HEK293 (cell line): ENCODE measurements at regions not wholly inside any gene's neighbourhood (a gene's known extent, or its start where the extent isn't known, plus 50 kb on each side); places are given as distances from the start of the nearest gene placed in this dataset.

ENCODE experiments used
- CTCF ChIA-PET: fragments of 350-600 bp; formaldehyde crosslinking; extraction: SDS; loops from one replicate; lab custom pipeline; 2021; ENCODE audit warnings: antibody characterized with exemption; lab: Yijun Ruan, JAX
- POLR2A ChIA-PET: fragments of 300-600 bp; formaldehyde crosslinking; extraction: SDS; loops from one replicate; lab custom pipeline; 2020; ENCODE audit warnings: antibody characterized with exemption, inconsistent platforms; lab: Yijun Ruan, JAX
- H3K27ac ChIP-seq: fragments of 200-500 bp; sonication (Bioruptor generic); 2 replicates; pipeline ENCODE4 v1.5.1; 2014; ENCODE audit warnings: low read depth, low read length, control low read depth, inconsistent platforms; ENCODE audit errors: extremely low read depth
- H3K36me3 ChIP-seq, 2 experiments: fragments of 200-500 bp in 1 of 2; sonication (Bioruptor generic) in 1 of 2; 1 replicate in 1 of 2; 2 replicates in 1 of 2; pipeline ENCODE4 v1.5.1; 2014 to 2017; ENCODE audit warnings: inconsistent platforms in 2 of 2, low read length in 2 of 2; ENCODE audit not compliant: control insufficient read depth in 2 of 2, insufficient read depth in 1 of 2
- H3K4me1 ChIP-seq: fragments of 200-500 bp; sonication (Bioruptor generic); 2 replicates; pipeline ENCODE4 v1.5.1; 2014; ENCODE audit warnings: mild to moderate bottlenecking, low read length, inconsistent platforms; ENCODE audit not compliant: control insufficient read depth, insufficient read depth
- H3K4me3 ChIP-seq: 2 replicates; pipeline ENCODE4 v1.5.1; 2011; ENCODE audit warnings: low read depth, mild to moderate bottlenecking, control low read depth, low read length, moderate library complexity
- H3K9me3 ChIP-seq: fragments of 200-500 bp; sonication (Bioruptor generic); 2 replicates; pipeline ENCODE4 v1.5.1; 2014; ENCODE audit warnings: low read depth, low read length, inconsistent platforms; ENCODE audit not compliant: control insufficient read depth, insufficient read depth
- GLI4 ChIP-seq: fragments of 450-650 bp; formaldehyde crosslinking; IDR thresholded peaks from 2 replicates; pipeline ENCODE4 v1.5.1; 2016; ENCODE audit warnings: missing biosample characterization, missing genetic modification characterization
- HOXD13 ChIP-seq: sonication (generic); formaldehyde crosslinking; IDR thresholded peaks from 2 replicates; pipeline ENCODE4 v1.8.0; 2022; ENCODE audit warnings: missing genetic modification reagents, borderline replicate concordance
- MZF1 ChIP-seq: fragments of 450-650 bp; formaldehyde crosslinking; IDR thresholded peaks from 2 replicates; pipeline ENCODE4 v1.5.1; 2017; ENCODE audit warnings: missing biosample characterization, missing genetic modification characterization, borderline replicate concordance
- OSR2 ChIP-seq: fragments of 450-650 bp; formaldehyde crosslinking; IDR thresholded peaks from 2 replicates; pipeline ENCODE4 v1.5.1; 2016; ENCODE audit warnings: missing biosample characterization, missing genetic modification characterization
- PRDM6 ChIP-seq: fragments of 450-650 bp; formaldehyde crosslinking; IDR thresholded peaks from 2 replicates; pipeline ENCODE4 v1.5.1; 2017; ENCODE audit warnings: missing biosample characterization, missing genetic modification characterization
- SCRT1 ChIP-seq: fragments of 450-650 bp; formaldehyde crosslinking; IDR thresholded peaks from 2 replicates; pipeline ENCODE4 v1.5.1; 2016; ENCODE audit warnings: missing biosample characterization, missing genetic modification characterization, borderline replicate concordance
- TRIM28 ChIP-seq: IDR thresholded peaks from 2 replicates; pipeline ENCODE4 v1.6.1; 2011; ENCODE audit warnings: low read length, control low read depth, borderline replicate concordance
- WT1 ChIP-seq: fragments of 450-650 bp; formaldehyde crosslinking; IDR thresholded peaks from 2 replicates; pipeline ENCODE4 v1.5.1; 2016; ENCODE audit warnings: missing biosample characterization, missing genetic modification characterization
- ZBTB11 ChIP-seq: fragments of 450-650 bp; formaldehyde crosslinking; conservative IDR thresholded peaks from 2 replicates; pipeline ENCODE4 v1.5.1; 2016; ENCODE audit warnings: low read depth, missing biosample characterization, missing genetic modification characterization
- ZEB2 ChIP-seq: fragments of 450-650 bp; formaldehyde crosslinking; IDR thresholded peaks from 2 replicates; pipeline ENCODE4 v1.5.1; 2016; ENCODE audit warnings: missing biosample characterization, missing genetic modification characterization
- ZIC2 ChIP-seq: fragments of 450-650 bp; formaldehyde crosslinking; IDR thresholded peaks from 2 replicates; pipeline ENCODE4 v1.5.1; 2016; ENCODE audit warnings: missing biosample characterization, missing genetic modification characterization
- ZNF10 ChIP-seq: fragments of 450-650 bp; formaldehyde crosslinking; IDR thresholded peaks from 2 replicates; pipeline ENCODE4 v1.5.1; 2017; ENCODE audit warnings: missing biosample characterization, missing genetic modification characterization
- ZNF362 ChIP-seq: fragments of 450-650 bp; formaldehyde crosslinking; IDR thresholded peaks from 2 replicates; pipeline ENCODE4 v1.5.1; 2016; ENCODE audit warnings: missing biosample characterization, missing genetic modification characterization
- ZNF37A ChIP-seq: fragments of 450-650 bp; IDR thresholded peaks from 2 replicates; pipeline ENCODE4 v1.5.1; 2018; ENCODE audit warnings: missing biosample characterization, missing genetic modification characterization
- ZNF585B ChIP-seq: fragments of 450-650 bp; formaldehyde crosslinking; IDR thresholded peaks from 2 replicates; pipeline ENCODE4 v1.5.1; 2016; ENCODE audit warnings: missing biosample characterization, missing genetic modification characterization
- ZNF621 ChIP-seq: fragments of 450-650 bp; formaldehyde crosslinking; IDR thresholded peaks from 2 replicates; pipeline ENCODE4 v1.5.1; 2017; ENCODE audit warnings: missing biosample characterization, missing genetic modification characterization
- ZNF623 ChIP-seq: fragments of 450-650 bp; formaldehyde crosslinking; IDR thresholded peaks from 2 replicates; pipeline ENCODE4 v1.5.1; 2016; ENCODE audit warnings: missing biosample characterization, missing genetic modification characterization
- ZNF664 ChIP-seq: fragments of 450-650 bp; formaldehyde crosslinking; IDR thresholded peaks from 2 replicates; pipeline ENCODE4 v1.5.1; 2016; ENCODE audit warnings: missing biosample characterization, missing genetic modification characterization
- ZNF670 ChIP-seq: fragments of 450-650 bp; formaldehyde crosslinking; IDR thresholded peaks from 2 replicates; pipeline ENCODE4 v1.5.1; 2016; ENCODE audit warnings: missing biosample characterization, missing genetic modification characterization, low read depth
- ZSCAN16 ChIP-seq: fragments of 450-650 bp; formaldehyde crosslinking; IDR thresholded peaks from 2 replicates; pipeline ENCODE4 v1.5.1; 2016; ENCODE audit warnings: missing biosample characterization, missing genetic modification characterization
- TF ChIP-seq, protein P1 (sequence below): fragments of 450-650 bp; formaldehyde crosslinking; IDR thresholded peaks from 2 replicates; pipeline ENCODE4 v1.5.1; 2016; ENCODE audit warnings: missing biosample characterization, missing genetic modification characterization
- TF ChIP-seq, protein P2 (sequence below): sonication (generic); formaldehyde crosslinking; IDR thresholded peaks from 2 replicates; pipeline ENCODE4 v1.8.1; 2022; ENCODE audit warnings: mild to moderate bottlenecking, moderate library complexity, missing genetic modification reagents

DNA sequence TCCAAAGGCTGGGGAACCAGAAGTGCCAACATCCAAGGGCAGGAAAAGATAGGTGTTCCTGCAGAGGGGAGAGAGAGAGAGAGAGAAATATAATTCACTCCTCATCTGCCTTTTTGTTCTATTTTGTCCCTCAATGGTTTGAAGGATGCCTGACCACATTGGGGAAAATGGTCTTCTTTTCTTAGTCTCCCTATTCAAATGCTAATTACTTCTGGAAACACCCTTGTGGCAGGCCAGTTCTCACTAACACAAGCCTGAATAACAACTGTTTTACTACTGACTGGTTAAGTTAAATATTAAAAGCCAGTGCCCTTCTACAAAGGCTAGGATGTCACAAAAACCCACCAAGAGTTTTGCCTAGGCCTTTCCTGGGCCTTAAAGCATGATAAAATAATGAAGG lies 425.4 kb upstream of the HTR1E start:
- Histone ChIP-seq H3K36me3 (no peaks in the 10 kb centered on the region), H3K4me1 (no peaks in the 10 kb centered on the region), H3K4me3 (no peak overlapping the region), H3K9me3 (no peaks in the 10 kb centered on the region), H3K27ac (no peak overlapping the region)
- no peak for TF ChIP-seq SCRT1
- TF ChIP-seq, protein P1, sequence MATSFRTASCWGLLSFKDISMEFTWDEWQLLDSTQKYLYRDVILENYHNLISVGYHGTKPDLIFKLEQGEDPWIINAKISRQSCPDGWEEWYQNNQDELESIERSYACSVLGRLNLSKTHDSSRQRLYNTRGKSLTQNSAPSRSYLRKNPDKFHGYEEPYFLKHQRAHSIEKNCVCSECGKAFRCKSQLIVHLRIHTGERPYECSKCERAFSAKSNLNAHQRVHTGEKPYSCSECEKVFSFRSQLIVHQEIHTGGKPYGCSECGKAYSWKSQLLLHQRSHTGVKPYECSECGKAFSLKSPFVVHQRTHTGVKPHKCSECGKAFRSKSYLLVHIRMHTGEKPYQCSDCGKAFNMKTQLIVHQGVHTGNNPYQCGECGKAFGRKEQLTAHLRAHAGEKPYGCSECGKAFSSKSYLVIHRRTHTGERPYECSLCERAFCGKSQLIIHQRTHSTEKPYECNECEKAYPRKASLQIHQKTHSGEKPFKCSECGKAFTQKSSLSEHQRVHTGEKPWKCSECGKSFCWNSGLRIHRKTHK (tag by site-specific recombination) = no peak
- no peak for TF ChIP-seq ZNF585B
- TF ChIP-seq WT1 (tag by site-specific recombination) = no peak
- TF ChIP-seq, protein P2, sequence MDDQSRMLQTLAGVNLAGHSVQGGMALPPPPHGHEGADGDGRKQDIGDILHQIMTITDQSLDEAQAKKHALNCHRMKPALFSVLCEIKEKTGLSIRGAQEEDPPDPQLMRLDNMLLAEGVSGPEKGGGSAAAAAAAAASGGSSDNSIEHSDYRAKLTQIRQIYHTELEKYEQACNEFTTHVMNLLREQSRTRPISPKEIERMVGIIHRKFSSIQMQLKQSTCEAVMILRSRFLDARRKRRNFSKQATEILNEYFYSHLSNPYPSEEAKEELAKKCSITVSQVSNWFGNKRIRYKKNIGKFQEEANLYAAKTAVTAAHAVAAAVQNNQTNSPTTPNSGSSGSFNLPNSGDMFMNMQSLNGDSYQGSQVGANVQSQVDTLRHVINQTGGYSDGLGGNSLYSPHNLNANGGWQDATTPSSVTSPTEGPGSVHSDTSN (CRISPR knock-in tag) = no peak
- no peak for TF ChIP-seq ZNF664
- no peak for TF ChIP-seq GLI4 (tag by site-specific recombination)
- no peak for TF ChIP-seq ZNF670
- TF ChIP-seq ZBTB11 (tag by site-specific recombination) = no peak
- TF ChIP-seq HOXD13 = no peak
- no peak for TF ChIP-seq ZSCAN16
- TF ChIP-seq ZEB2 (tag by site-specific recombination) = no peak
- TF ChIP-seq ZIC2 = no peak
- CTCF ChIA-PET = no interaction called here
- POLR2A ChIA-PET = no interaction called here

DNA sequence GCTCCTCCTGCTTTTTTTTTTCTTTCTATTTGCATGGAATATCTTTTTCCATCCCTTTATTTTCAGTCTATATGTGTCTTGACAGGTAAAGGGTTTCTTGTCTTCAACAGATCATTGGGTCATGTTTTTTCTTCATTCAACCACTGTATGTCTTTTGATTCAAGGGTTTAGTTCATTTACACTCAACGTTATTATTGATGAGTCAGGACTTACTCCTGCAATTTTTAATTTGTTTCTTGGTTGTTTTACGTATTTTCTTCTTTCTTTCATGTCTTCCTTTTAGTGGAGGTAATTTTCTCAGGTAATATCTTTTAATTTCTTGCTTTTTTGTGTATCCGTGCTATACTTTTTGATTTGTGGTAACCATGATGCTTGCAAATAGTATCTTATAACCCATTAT lies 429.1 kb upstream of the HTR1E start:
- CTCF ChIA-PET = interaction anchor here (0.6 kb wide), 1 partner anchor 442 kb away, joined by 4 read pairs; no protein-coding TSS in a partner anchor
- Histone ChIP-seq H3K4me1 (no peaks in the 10 kb centered on the region), H3K36me3 (no peaks in the 10 kb centered on the region), H3K27ac (no peak overlapping the region), H3K4me3 (no peak overlapping the region)
- POLR2A ChIA-PET = no interaction called here
- TF ChIP-seq ZNF37A (tag by site-specific recombination) = no peak
- no peak for TF ChIP-seq GLI4 (tag by site-specific recombination)
- TF ChIP-seq ZNF10 (tag by site-specific recombination) = no peak
- TF ChIP-seq ZNF621 (tag by site-specific recombination) = no peak
- no peak for TF ChIP-seq ZNF362 (tag by site-specific recombination)
- TF ChIP-seq OSR2 (tag by site-specific recombination) = no peak
- TF ChIP-seq MZF1 (tag by site-specific recombination) = no peak
- TF ChIP-seq ZNF623 = no peak
- TF ChIP-seq TRIM28 = no peak
- no peak for TF ChIP-seq WT1 (tag by site-specific recombination)
- TF ChIP-seq PRDM6 (tag by site-specific recombination) = no peak
- TF ChIP-seq, all 188 proteins: peak for 0
- no peaks in the 10 kb centered on the region for H3K9me3 ChIP-seq
